PC-9 (cell line): ENCODE measurements at regions not wholly inside any gene's neighbourhood (a gene's known extent, or its start where the extent isn't known, plus 50 kb on each side); places are given as distances from the start of the nearest gene placed in this dataset.

Source experiments
- CTCF ChIP-seq: fragments of 200-600 bp; sonication (generic); conservative IDR thresholded peaks from 2 replicates; pipeline ENCODE4 v1.6.1; 2017; ENCODE audit warnings: mixed run types, antibody characterized with exemption, mild to moderate bottlenecking, moderate library complexity
- EZH2 ChIP-seq: fragments of 200-600 bp; sonication (generic); IDR thresholded peaks from 2 replicates; pipeline ENCODE4 v1.8.0; 2017; ENCODE audit warnings: antibody characterized with exemption, low read depth

DNA sequence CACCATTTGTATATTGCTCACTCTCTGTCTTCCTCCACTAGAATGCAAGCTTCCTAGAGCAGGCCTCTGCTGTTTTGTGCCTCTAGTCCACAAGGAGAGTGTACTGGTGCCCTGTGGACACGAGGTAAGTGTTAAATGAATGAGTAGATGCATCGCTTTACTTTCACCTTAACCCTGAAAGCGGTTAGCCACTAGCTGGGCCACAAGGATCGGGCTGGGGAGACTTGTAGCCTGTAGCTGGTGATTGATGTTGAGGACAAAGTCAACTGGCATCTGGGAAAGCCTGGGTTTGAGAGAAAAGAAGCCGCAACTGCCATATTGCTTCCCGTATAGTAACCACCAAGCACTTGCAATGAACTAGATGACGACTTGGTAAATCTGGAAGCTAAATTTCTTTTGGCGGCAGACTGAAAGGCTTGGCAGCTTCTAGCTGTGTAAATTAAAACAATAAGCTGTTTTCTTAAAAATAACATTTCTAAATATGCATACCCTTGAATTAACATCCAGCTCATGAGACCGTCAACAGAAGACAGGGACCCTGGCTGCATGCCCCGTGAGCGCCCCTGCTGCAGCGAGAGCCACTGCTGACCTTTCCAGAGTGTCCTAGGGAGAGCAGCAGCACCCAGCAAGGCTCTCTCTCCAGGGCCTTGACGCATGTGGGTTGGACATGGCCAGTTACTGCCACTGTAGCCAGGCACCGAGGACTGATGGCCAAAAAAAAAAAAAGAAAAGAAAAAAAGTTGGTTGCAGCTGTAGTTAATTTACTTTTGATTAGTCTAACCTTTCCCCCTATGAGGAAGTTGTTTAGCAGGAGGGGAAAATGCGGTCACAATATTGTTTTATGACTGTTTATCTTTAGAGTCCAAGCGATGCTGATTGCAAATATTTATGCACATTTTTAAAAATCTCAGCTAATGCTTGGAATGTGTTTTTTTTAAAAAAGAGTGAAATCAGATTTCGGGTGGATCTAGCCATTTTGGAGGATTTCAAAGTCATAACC is 315.1 kb downstream of the TFAP2C start:
- TF ChIP-seq CTCF, result no peak
- no peak for TF ChIP-seq EZH2
